GM21825 (cell line): ENCODE measurements at regions not wholly inside any gene's neighbourhood (a gene's known extent, or its start where the extent isn't known, plus 50 kb on each side); places are given as distances from the start of the nearest gene placed in this dataset.
"Not testable (repeated sequence)": the region's sequence is repeated elsewhere in the genome, so short reads cannot be mapped to it uniquely, and the experiment has no call there.

Experiments
- ATAC-seq: cut with Tn5 transposase; IDR thresholded peaks from one replicate; pipeline ENCODE4 v1.9.1; 2021; ENCODE audit warnings: mild to moderate bottlenecking, moderate library complexity; ENCODE audit not compliant: unreplicated experiment

DNA sequence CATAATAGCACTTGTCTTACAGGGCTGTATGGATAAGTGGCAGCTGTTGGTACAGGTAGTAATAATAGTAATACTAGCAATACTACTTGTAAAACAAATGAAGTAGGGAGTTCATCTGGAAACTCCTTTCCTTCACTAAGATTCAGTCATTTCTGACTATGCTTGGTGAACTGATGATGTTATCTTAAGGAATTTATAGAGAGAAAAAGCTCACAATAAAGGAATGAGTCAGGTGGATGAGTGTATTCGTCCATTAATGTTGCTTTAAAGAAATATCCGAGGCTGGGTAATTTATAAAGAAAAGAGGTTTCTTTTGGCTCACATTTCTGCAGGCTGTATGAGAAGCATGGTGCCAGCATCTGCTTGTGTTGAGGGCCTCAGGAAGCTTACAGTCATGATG, 477.3 kb downstream of the KLF12 start:
- ATAC-seq, result no peak

DNA sequence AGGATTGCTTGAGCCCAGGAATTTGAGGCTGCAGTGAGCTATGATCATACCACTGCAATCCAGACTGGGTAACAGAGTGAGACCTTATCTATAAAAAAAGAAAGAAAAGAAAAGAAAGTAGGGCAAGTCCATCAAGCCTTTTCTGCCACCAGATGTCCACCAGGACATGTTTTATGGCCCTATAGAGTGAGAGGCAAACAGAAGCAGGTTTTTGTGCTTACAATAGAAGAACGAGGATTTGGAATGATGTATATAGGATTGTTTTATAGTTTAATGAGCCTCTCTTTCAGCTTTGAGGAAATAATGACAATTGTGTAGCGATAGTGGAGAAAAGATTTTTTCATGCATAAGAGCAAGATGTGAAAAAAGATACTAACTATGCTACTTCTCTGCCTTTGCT, 480.5 kb downstream of the KLF12 start:
- no peak for ATAC-seq

DNA sequence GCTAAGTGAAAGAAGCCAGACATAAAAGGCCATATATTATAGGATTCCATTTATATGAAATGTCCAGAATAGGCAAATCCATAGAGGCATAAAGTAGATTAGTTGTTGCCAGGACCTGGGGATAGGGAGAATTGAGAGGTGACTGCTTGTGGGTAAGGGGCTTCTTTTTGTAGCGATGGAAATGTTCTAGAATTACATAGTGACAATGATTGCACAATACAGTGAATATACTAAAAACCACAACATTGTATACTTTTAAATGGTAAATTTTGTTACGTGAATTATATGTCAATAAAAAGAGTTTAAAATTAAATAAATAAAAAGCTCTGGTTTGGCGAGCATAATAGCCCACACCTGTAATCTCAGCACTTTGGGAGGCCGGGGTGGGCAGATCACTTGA, 486.8 kb downstream of the KLF12 start:
- no peak for ATAC-seq

DNA sequence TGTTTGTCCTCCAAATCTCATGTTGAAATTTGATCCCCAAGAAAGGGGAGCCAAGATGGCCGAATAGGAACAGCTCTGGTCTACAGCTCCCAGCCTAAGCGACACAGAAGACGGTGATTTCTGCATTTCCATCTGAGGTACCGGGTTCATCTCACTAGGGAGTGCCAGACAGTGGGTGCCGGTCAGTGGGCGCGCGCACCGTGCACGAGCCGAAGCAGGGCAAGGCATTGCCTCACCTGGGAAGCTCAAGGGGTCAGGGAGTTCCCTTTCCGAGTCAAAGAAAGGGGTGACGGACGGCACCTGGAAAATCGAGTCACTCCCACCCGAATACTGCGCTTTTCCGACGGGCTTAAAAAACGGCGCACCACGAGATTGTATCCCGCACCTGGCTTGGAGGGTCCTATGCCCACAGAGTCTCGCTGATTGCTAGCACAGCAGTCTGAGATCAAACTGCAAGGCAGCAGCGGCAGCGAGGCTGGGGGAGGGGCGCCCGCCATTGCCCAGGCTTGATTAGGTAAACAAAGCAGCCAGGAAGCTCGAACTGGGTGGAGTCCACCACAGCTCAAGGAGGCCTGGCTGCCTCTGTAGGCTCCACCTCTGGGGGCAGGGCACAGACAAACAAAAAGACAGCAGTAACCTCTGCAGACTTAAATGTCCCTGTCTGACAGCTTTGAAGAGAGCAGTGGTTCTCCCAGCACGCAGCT, 493.6 kb downstream of the KLF12 start:
- not testable (repeated sequence) for ATAC-seq

DNA sequence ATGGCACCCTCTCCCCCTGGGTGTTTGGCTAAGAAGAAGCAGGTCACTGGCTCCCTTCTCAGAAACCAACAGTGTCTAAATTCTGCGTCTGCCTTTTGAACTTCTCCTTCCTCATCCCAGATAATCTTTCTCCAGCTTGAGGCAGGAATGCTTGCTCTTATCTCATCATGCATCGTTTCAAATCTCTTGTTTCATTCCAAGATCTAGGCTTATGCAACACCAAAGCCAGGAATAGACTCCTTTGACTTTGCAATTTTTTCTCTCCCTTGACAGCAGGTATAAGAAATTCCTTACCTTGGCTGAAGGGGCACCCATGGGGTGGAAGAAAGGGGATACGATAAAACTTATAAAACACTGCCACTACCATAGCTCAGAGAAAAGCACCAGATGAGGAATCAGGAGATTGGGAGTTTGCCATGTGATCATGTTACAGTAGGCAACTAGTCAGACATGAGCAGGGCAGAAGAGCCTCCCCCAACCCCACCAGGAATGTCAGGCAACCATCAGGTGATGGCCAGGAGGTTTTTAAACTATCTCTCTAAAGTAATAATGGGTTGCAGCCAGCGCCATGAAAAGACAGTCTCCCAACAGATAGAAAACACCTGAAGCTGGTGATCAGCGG, 498.9 kb downstream of the KLF12 start:
- ATAC-seq, result no peak

DNA sequence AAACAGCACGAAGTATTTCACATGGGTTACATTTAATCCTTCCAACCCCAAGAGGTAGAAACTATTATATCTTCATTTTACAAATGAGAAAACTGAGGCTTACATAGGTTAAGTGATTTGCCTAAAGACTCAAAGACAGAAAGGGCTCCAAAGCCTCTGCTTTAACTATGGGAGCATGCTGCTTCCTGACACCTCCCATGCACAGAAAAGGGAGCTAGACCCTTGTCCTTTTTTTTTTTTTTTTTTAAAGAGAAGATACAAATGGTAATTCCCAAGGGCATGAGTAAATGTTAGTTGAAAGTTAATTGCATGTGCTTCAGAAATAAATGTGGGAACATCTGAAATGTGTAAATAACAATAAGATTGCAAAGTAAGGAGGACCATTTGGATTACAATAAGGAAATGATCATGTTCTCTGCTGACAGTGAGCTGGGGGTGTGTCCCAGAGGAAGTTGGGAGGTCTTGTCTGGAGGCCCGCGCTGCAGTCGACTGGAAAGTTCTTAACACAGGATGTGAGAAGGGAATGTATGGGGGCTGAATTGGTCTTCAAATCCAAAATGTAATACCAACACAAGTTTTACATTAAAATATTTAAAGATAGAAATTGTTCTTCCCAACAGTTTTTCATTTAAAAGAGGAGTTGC, 500.3 kb downstream of the KLF12 start:
- ATAC-seq, result no peak

DNA sequence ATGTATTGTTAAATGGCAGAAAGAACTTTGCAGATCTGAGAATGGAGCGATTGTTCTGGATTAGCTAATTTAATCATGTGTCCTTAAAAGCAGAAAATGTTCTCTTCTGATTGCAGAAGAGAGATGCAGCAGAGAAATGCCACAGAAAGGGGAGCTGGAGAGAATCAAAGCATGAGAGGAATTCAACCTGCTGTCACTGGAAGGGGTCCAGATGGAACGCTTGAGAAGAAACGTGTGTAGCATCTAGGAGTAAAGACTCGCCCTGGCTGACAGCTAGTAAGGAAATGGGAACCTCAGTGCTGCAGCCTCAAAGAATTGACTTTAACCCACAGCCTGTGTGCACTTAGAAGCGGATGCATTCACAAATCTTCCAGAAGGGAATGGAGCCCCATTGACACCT, 502.8 kb downstream of the KLF12 start:
- no peak for ATAC-seq

DNA sequence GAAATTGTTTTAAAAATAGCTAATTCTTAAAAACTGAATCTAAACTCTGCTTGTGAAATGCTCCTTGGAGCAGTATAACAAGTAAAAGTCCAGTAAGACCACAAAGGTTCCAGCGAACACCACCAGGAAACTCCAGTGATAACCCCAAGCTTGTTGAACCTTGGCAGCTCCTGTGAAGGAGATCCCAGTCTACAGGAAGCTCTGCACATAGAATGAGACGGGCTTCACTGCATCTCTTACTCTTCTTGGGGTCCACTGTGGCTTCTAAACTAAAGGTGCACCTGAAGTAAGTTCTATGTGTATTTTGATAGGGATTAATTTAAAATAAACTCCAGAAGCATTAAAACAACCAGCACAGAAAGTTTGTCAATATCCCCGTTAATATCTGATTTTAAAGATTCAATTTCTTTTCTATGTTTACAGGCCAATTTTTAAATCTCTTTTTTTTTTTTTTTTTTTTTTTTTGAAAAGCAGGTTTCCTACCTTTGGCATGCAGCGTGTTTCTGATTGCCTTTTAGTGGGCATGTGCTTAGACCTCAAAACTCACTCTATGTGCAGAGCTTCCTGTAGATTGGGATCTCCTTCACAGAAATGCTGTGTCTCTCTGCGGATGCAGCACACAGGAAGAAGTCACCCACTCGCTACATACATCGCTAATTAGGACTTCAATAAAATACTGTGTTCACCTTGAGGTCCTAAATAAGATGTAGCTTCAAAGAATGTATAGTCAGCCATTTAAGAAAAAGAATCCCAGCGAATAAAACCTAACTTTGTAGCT, 508.5 kb downstream of the KLF12 start:
- ATAC-seq, result no peak

DNA sequence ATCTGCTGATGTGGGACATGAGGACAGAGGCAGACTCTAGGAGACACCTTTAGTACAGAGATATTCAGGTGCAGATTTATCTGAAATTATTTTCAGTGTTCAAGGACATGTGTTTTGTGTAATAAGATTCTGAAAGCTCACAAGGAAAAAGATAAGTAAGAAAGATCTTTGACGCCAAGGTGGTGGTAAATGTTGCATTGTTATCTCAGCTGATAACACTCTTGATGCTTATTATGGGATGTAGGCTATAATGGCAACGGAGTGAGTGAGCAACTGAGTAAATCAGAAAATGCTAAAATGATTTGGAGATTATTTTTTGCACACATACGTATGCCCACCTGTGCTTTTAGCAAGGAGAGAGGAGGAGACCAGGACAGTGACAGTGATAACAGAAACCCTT, 510.9 kb downstream of the KLF12 start:
- no peak for ATAC-seq

DNA sequence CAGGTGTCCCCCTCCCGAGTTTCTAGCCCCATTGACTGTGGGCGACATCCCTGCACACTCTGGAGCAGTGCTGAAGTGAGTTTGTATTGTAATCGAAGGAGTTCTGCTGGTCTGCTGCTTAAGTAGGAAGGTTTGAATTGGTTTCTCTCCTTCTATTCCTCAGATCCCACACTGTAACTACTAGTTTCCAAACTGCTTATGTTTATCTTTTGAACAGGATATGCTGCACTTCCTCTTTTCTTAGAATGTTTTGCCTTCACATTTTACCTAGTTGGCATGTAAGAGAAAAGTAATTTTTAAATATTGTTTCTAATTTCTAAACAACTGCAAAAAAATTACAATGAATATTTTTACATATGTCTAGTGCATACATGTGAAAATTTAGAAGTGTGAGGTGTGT, 511.8 kb downstream of the KLF12 start:
- ATAC-seq, result no peak

DNA sequence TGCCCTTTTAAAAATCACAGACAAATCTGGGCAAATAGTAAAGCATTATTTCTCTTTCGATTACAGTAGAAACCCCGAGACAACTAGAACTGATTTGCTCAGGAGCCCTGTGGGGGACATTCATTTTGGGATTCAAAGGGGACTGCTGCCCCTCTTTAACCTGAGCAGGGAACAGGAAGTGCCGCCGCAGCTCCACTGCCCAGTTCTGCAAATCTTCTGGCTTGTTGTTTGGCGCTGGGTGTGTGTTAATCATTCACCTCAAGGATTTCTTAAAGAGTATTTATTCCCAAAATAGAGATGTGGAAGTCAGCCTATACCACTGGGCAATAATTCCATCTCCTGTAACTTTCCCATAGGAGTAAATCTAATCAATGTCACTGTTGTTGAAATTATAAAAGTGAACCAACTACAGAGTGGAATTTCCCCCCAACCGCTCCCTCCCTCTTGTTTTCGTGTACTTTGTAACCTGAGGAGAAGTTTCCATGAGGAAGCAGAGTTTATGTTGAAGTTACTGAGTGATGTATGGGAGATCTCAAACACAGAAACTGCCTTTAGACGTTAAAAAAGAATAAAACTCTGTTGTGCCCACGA, 515.8 kb downstream of the KLF12 start:
- ATAC-seq, result no peak

DNA sequence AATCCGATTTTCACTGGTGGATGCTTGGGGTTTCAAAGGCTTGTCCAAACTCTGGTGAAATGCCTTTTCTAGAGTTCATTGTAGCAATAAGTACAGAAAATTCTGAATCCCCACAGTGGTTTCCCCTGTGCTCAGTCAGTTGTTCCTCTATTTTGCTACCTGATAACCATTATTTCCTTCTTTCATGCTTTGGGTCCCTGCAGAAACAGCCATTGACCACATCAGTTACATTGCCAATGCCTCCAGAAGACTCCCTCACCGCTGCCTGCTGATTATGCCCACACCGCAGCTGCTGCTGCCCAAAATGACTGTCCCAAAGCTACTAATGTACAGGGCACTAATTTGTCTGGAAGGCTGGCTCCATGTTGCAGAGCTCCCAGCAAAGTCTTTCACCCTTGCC, 517.3 kb downstream of the KLF12 start:
- ATAC-seq, result no peak

DNA sequence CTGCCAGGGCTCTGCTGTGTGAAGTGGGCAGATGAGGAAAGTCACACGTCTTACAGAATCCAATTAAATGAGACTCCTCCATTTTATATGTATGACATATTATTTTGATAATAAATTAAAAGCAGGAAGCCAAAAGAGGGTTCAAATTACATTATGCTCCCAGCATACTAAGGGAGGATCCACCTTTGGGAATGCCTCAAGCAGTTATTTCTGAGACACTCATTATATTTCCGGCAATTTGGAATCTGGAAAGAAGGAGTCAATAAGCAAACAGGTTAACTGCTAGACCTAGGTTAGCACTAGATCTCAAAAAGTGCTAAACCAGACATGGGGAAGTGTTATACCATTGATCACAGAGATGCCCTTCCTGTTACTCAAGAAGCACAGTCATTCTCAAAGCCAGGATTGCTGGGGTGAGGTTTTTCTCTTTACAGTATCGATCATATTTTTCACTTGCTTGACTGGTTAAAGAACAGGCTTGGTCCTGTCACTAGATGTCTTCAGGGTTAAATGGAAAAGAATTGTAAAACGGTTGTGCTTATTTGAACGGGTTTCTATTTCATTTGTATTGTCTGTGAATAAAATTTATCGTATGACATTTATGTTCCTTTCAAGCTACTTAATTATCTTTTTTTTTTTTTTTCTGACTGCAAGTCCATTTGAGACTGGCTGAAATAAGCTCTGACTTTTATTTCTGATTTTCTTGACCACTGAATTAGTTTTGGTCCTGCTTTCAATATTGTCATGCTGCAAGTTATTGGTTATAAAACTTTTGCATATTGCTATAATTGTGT, 523.2 kb downstream of the KLF12 start:
- no peak for ATAC-seq

DNA sequence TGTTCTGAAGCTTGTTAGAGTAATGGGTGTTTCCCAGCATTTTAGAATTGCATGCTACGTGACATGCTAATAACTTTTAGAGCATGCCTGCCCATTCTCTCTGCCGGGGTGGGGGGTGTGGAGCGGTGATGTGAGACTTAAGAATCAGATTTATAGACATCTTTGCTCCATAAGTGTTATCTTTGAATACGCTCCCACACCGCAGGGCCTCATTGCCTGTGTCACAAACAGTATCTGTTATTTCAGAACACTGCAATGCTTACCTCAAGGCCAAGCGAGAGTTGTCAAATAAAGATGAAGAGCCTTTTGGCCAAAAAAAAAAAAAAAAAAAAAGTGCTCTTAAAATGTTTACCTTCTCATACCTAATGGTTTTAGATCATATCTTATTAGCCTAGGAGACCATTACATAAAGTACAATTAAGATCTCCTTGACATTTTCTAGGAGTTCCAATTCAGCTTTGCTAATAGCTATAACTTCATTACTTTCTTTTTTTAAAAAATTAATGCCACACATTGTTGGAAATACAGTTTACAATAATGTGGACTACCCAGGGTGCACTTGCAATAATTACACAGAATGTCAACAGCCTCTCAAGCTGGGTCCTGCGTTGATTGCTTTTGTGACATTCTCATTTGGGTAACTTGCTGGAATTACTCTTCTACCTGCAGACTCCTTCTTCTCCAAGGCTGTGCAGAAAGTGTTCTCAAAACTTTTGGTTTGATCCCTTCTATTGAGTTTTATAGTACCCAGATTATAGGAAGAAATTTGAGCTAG, 525.3 kb downstream of the KLF12 start:
- ATAC-seq, result no peak

DNA sequence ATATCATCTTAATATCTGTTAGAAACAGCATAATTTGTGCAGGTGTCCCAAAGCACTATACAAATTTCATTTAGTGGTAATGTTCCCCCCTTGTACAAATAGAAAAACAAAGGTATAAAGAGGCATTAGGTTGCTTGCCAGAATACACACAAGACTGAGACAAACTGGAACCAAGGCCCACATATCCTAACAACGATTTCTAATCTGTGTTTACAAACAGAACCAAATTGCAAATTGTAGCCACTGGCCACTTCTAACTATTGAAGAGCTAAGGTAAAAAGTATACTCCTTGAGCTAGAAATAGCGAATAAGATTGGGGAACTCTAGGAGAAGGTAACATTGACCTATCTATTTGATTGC, 526.1 kb downstream of the KLF12 start:
- no peak for ATAC-seq

DNA sequence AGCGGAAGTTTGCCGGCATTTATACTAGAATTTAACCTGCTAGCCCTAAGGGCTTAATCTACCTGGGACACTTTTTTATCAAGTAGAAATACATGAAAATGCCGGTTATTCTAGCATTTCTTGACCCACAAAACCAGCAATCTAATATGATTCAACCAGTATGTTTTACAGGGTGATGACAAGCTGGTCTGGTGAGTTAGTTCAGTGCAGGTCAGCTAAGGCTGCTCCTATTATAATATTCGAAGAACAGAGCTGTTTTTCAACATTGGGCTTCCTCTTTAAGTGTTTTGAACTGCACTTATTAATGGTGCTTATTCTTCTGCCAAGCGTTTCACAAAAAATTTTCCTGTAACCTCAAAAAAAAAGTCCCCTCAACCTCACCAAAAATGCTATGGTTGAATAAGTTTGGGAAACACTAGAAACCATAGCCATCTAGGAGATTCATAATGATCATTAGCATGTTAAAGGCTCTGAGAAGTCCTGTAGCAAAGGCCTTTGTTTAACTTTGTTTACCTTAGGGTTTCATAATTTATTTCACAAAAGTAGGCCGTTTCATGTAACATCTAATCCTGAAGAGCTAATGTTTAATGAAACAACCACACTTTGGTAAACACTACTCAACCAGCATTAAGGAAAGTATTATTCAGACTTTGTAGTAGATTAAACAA, 526.6 kb downstream of the KLF12 start:
- no peak for ATAC-seq

DNA sequence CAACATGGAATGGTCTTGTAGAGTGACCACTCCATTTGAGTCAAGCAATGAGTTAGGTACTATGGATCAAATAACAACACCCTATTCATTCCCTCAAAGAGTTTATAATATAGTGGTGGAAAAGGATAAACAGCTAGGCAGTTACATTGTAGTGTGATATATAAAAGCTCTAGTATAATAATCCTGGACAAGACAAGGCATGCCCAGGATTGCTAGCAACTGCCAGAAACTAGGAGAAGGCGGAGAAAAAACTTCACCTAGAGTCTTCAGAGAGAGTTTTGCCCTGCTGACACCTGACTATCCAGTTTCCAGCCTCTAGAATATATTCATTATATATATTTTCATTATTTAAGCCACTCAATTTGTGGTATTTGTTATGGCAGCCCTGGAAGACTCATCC, 530.6 kb downstream of the KLF12 start:
- ATAC-seq, result no peak

DNA sequence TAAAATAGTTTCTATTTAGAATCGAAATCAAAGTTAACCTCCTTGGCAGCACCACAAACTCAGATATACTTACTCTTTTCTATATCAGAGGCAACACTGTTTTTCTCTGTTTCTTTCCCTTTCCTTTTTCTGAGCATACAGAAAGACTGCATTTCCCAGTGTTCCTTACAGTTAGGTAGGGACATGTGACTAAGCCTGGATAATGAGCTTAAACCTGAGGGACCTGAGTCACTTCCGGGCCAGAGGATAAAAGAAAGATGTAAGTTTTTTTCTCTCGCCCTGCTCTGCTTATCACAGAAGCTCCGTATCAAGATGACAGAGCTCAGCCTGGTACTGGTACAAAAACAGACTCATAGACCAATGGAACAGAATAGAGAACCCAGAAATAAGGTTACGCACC, 531.9 kb downstream of the KLF12 start:
- ATAC-seq, result no peak

DNA sequence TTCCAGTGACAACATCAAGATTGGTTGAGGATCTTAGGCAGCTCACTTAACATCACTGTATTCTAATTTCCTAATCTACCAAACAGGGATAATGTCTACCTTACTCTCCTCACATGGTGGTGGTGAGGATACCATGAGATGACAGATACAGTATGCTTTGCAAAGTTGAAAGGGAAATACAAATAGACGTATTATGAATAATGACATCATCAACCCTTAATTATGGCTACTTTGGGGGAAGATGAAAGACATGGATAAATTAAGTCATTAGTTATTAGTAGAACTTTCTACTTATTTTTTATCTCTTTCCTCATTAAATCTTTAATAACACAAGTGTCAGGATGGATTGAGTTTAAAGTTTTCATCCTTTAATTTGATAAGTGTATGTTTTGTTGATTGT, 532.5 kb downstream of the KLF12 start:
- ATAC-seq, result no peak
